Spleen (tissue), 7 donors: ENCODE measurements at regions not wholly inside any gene's neighbourhood (a gene's known extent, or its start where the extent isn't known, plus 50 kb on each side); places are given as distances from the start of the nearest gene placed in this dataset.

ENCODE experiments used
- POLR2A ChIP-seq, 3 donors: fragments of 450-650 bp; IDR thresholded peaks; one replicate each; pipeline ENCODE4 v1.5.1; 2017; ENCODE audit warnings: antibody characterized with exemption in 3 of 3, mild to moderate bottlenecking in 1 of 3
- POLR2AphosphoS5 ChIP-seq, 3 donors: sonication (generic); formaldehyde crosslinking; IDR thresholded peaks; one replicate each; pipeline ENCODE4 v1.5.1; 2017; ENCODE audit warnings: antibody characterized with exemption in 3 of 3
- TF ChIP-seq, protein P1 (sequence below), 11 experiments: fragments of 200-600 bp in 7 of 11; fragments of 450-650 bp in 4 of 11; sonication (generic) in 4 of 11; IDR thresholded peaks in 8 of 11; conservative IDR thresholded peaks in 3 of 11; 1 replicate in 7 of 11; 2 replicates in 4 of 11; pipeline versions ENCODE4 v1.4.0 to v1.8.0; 2016 to 2021; ENCODE audit warnings: antibody characterized with exemption in 11 of 11, inconsistent platforms in 4 of 11, mild to moderate bottlenecking in 1 of 11
- donor health status: DM: no; HTN: no; CAD: no; lungs with moderate emphysema.
- donor health status: DM: no; HTN: no; CAD: no.
- donor health status: DM: no; HTN: no; CAD: no.

DNA sequence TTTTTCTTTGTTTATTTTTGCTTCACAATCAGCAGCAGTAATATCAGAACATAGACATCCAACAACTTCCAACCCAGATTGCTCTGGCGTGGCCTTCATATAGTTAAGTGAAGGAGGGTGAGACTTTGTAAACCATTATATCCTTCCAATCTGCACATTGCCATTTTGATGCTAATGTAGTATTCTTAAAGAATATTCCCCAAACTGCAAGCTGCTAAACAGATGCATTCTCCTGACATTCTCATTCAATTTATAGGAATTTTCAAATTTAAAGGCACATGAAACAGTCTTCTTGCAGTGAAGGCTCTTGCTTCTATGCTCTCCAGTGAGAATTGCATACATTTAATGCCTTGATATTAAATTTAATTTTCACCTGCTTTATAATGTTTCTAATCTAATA is 181.2 kb upstream of the EDIL3 start:
- TF ChIP-seq, protein P1, sequence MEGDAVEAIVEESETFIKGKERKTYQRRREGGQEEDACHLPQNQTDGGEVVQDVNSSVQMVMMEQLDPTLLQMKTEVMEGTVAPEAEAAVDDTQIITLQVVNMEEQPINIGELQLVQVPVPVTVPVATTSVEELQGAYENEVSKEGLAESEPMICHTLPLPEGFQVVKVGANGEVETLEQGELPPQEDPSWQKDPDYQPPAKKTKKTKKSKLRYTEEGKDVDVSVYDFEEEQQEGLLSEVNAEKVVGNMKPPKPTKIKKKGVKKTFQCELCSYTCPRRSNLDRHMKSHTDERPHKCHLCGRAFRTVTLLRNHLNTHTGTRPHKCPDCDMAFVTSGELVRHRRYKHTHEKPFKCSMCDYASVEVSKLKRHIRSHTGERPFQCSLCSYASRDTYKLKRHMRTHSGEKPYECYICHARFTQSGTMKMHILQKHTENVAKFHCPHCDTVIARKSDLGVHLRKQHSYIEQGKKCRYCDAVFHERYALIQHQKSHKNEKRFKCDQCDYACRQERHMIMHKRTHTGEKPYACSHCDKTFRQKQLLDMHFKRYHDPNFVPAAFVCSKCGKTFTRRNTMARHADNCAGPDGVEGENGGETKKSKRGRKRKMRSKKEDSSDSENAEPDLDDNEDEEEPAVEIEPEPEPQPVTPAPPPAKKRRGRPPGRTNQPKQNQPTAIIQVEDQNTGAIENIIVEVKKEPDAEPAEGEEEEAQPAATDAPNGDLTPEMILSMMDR (IDR thresholded peaks at IDR 0.05 in 8 of 11, conservative IDR thresholded peaks at IDR 0.05 in 3 of 11) = no peak
- TF ChIP-seq POLR2A (IDR thresholded peaks at IDR 0.05) = no peak
- TF ChIP-seq POLR2AphosphoS5 (IDR thresholded peaks at IDR 0.05) = no peak
